OCI-LY7 (cell line): ENCODE measurements at regions not wholly inside any gene's neighbourhood (a gene's known extent, or its start where the extent isn't known, plus 50 kb on each side); places are given as distances from the start of the nearest gene placed in this dataset.

ENCODE experiments used
- BruUV-seq: library from RNA; stranded (reverse); fragments of 400-500 nt; replicated peaks from 2 replicates; lab custom pipeline; 2021; lab: Mats Ljungman, UMichigan
- CTCF ChIA-PET: fragments of 300-600 bp; sonication (Branson Sonifier 250); formaldehyde crosslinking; loops from one replicate; lab custom pipeline; 2022; ENCODE audit warnings: antibody characterized with exemption; ENCODE audit not compliant: unreplicated experiment; lab: Charles Lee
- POLR2A ChIA-PET: fragments of 300-600 bp; sonication (Branson Sonifier 250); formaldehyde crosslinking; loops from one replicate; lab custom pipeline; 2022; ENCODE audit warnings: antibody characterized with exemption; lab: Charles Lee
- DNase-seq: peaks from one replicate; pipeline ENCODE4 v3.0.0-alpha.2; 2015; ENCODE audit warnings: low spot score
- H2AFZ ChIP-seq: fragments of 200-600 bp; sonication (generic), shearing (Covaris generic); 2 replicates; pipeline ENCODE4 v1.6.1; 2014; ENCODE audit warnings: mild to moderate bottlenecking, antibody characterized with exemption, low read length, moderate library complexity
- H3K27ac ChIP-seq: fragments of 200-600 bp; sonication (generic); 2 replicates; pipeline ENCODE4 v1.5.1; 2014; ENCODE audit warnings: mixed run types, low read depth, mild to moderate bottlenecking, moderate library complexity, low read length, inconsistent platforms; ENCODE audit not compliant: poor library complexity, severe bottlenecking
- H3K36me3 ChIP-seq: fragments of 200-600 bp; sonication (generic); 2 replicates; pipeline ENCODE4 v1.6.1; 2014; ENCODE audit warnings: mild to moderate bottlenecking, antibody characterized with exemption, low read length, moderate library complexity, mixed read lengths; ENCODE audit not compliant: insufficient read depth
- H3K4me1 ChIP-seq: fragments of 200-600 bp; sonication (generic); 2 replicates; pipeline ENCODE4 v1.5.1; 2014; ENCODE audit warnings: mild to moderate bottlenecking, low read length; ENCODE audit not compliant: insufficient read depth, poor library complexity, severe bottlenecking
- H3K4me2 ChIP-seq: fragments of 200-600 bp; sonication (generic); 2 replicates; pipeline ENCODE4 v1.6.1; 2014; ENCODE audit warnings: mild to moderate bottlenecking, low read length
- H3K4me3 ChIP-seq: fragments of 200-600 bp; sonication (generic); 2 replicates; pipeline ENCODE4 v1.5.1; 2014; ENCODE audit warnings: mild to moderate bottlenecking, low read depth, low read length; ENCODE audit not compliant: poor library complexity, severe bottlenecking
- H3K79me2 ChIP-seq: fragments of 200-600 bp; sonication (generic); 2 replicates; pipeline ENCODE4 v1.6.1; 2016; ENCODE audit warnings: low read depth, mild to moderate bottlenecking, low read length, moderate library complexity, mixed read lengths; ENCODE audit not compliant: insufficient read depth
- H3K9me2 ChIP-seq: fragments of 200-600 bp; sonication (generic); 2 replicates; pipeline ENCODE4 v1.6.1; 2016; ENCODE audit warnings: mild to moderate bottlenecking, low read length, mixed read lengths; ENCODE audit not compliant: insufficient read depth
- H3K9me3 ChIP-seq: fragments of 200-600 bp; sonication (generic); 2 replicates; pipeline ENCODE4 v1.6.1; 2014; ENCODE audit warnings: mild to moderate bottlenecking, mixed run types, low read length, mixed read lengths
- H4K20me1 ChIP-seq: fragments of 200-600 bp; sonication (generic); 2 replicates; pipeline ENCODE4 v1.6.1; 2014; ENCODE audit warnings: mild to moderate bottlenecking, antibody characterized with exemption, low read length, moderate library complexity, mixed read lengths; ENCODE audit not compliant: insufficient read depth
- EZH2phosphoT487 ChIP-seq: fragments of 200-600 bp; sonication (generic); IDR thresholded peaks from 2 replicates; pipeline ENCODE4 v1.6.1; 2018; ENCODE audit warnings: low read depth, borderline replicate concordance, mild to moderate bottlenecking, mixed run types, antibody characterized with exemption, low read length, moderate library complexity, mixed read lengths
- intact Hi-C: fragments of 100-400 bp; cut with micrococcal nuclease; formaldehyde crosslinking; loops from one replicate; pipeline ENCODE4 v1.10.0; 2022; ENCODE audit not compliant: unreplicated experiment
- TF ChIP-seq, protein P1 (sequence below): fragments of 200-600 bp; sonication (generic); conservative IDR thresholded peaks from 2 replicates; pipeline ENCODE4 v1.5.1; 2014; ENCODE audit warnings: mild to moderate bottlenecking, antibody characterized with exemption, low read length, moderate library complexity, mixed read lengths

DNA sequence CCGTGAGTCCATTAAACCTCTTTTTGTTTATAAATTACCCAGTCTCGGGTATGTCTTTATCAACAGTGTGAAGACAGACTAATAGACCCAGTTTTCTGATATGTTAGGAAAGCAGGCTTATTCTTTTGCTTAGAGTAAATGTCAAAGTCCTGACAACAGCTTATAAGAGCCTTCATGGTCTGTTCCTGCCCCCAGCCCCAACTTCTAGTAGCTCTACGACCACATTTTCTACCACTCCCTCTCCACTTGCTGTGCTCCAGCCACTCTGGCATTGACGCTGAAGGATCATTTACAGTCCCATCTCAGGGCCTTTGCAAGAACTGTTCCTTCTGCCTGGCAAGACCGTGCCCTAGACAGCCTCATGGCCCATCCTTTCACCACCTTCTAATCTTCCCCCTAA lies 104.6 kb upstream of the GPR139 start:
- no peaks in the 10 kb centered on the region for H3K36me3 ChIP-seq
- DNase-seq, result no peak
- no peaks in the 10 kb centered on the region for H3K79me2 ChIP-seq
- H3K9me3 ChIP-seq, result no peaks in the 10 kb centered on the region
- no peak overlapping the region for H3K27ac ChIP-seq
- TF ChIP-seq EZH2phosphoT487, result no peak
- TF ChIP-seq, protein P1, sequence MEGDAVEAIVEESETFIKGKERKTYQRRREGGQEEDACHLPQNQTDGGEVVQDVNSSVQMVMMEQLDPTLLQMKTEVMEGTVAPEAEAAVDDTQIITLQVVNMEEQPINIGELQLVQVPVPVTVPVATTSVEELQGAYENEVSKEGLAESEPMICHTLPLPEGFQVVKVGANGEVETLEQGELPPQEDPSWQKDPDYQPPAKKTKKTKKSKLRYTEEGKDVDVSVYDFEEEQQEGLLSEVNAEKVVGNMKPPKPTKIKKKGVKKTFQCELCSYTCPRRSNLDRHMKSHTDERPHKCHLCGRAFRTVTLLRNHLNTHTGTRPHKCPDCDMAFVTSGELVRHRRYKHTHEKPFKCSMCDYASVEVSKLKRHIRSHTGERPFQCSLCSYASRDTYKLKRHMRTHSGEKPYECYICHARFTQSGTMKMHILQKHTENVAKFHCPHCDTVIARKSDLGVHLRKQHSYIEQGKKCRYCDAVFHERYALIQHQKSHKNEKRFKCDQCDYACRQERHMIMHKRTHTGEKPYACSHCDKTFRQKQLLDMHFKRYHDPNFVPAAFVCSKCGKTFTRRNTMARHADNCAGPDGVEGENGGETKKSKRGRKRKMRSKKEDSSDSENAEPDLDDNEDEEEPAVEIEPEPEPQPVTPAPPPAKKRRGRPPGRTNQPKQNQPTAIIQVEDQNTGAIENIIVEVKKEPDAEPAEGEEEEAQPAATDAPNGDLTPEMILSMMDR, result no peak
- no peak overlapping the region for H2AFZ ChIP-seq
- no peaks in the 10 kb centered on the region for H3K9me2 ChIP-seq
- intact Hi-C loops, result no loop called here
- no peaks in the 10 kb centered on the region for H3K4me1 ChIP-seq
- ChIA-PET POLR2A (no interaction called here), CTCF (no interaction called here)
- H3K4me3 ChIP-seq, result no peak overlapping the region
- no TSS peak for BruUV-seq
- H4K20me1 ChIP-seq, result no peaks in the 10 kb centered on the region
- no peak overlapping the region for H3K4me2 ChIP-seq

DNA sequence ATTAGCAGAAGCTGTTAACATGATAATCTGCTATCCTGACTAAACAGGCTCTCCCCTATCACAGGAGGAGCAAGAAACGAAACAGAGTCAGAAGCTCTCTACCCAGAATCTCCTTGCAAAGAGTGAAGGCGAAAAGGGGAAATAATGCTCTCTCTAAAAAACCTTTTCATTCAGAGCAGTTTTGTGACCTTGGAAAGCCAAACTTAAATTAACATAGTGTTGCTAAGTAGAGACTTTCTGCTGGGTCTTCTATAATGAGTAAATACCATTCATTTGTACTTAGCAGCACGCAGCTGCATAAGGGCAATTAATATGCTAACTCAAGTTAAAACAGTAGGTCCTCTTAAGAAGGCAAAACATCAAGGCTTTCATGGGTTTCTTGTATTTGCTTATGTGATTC lies 101.7 kb upstream of the GPR139 start:
- no peaks in the 10 kb centered on the region for H3K36me3 ChIP-seq
- H2AFZ ChIP-seq, result no peak overlapping the region
- H4K20me1 ChIP-seq, result no peaks in the 10 kb centered on the region
- no peaks in the 10 kb centered on the region for H3K4me1 ChIP-seq
- H3K79me2 ChIP-seq, result no peaks in the 10 kb centered on the region
- H3K9me3 ChIP-seq, result no peaks in the 10 kb centered on the region
- intact Hi-C loops, result no loop called here
- CTCF ChIA-PET, result no interaction called here
- no TSS peak for BruUV-seq
- H3K27ac ChIP-seq, result no peak overlapping the region
- no peaks in the 10 kb centered on the region for H3K9me2 ChIP-seq
- POLR2A ChIA-PET, result no interaction called here
- no peak overlapping the region for H3K4me3 ChIP-seq
- no peak overlapping the region for H3K4me2 ChIP-seq
- no peak for DNase-seq
- TF ChIP-seq, protein P1, result no peak
- no peak for TF ChIP-seq EZH2phosphoT487

DNA sequence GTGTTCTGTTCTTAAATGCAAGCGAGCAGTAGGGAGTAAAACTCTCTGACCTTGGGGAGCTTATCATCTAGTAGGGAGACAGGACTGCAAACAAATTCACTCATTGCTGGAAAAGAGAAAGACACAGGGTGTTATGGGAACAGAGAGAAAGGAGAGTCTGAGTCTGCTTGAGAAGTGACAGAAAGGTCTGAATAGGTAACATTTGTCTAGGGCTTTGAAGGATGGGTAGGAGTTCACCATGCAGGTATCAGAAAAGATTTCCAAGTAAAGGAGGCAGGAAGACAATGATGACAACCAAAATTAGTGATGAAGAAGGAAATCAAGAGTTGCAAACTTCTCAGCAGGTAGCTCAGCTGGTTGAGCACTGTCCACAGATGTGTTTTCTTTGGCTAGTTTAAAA lies 93.6 kb upstream of the GPR139 start:
- no peak overlapping the region for H2AFZ ChIP-seq
- no peak overlapping the region for H3K4me2 ChIP-seq
- no peaks in the 10 kb centered on the region for H3K36me3 ChIP-seq
- H3K9me3 ChIP-seq, result no peaks in the 10 kb centered on the region
- intact Hi-C loops, result no loop called here
- H3K4me3 ChIP-seq, result no peak overlapping the region
- H3K79me2 ChIP-seq, result no peaks in the 10 kb centered on the region
- ChIA-PET POLR2A (interaction anchor here (0.8 kb wide), 1 partner anchor 16 kb away, joined by 3 read pairs; no protein-coding TSS in a partner anchor), CTCF (interaction anchor here (0.6 kb wide), 1 partner anchor 518 kb away, joined by 3 read pairs; no protein-coding TSS in a partner anchor)
- no TSS peak for BruUV-seq
- no peaks in the 10 kb centered on the region for H4K20me1 ChIP-seq
- H3K9me2 ChIP-seq, result no peaks in the 10 kb centered on the region
- no peaks in the 10 kb centered on the region for H3K4me1 ChIP-seq
- TF ChIP-seq, protein P1, result no peak
- TF ChIP-seq EZH2phosphoT487, result no peak
- no peak overlapping the region for H3K27ac ChIP-seq
- no peak for DNase-seq
